GM12865 (cell line): ENCODE measurements at regions not wholly inside any gene's neighbourhood (a gene's known extent, or its start where the extent isn't known, plus 50 kb on each side); places are given as distances from the start of the nearest gene placed in this dataset.

Source experiments
- DNase-seq: peaks from one replicate; pipeline ENCODE4 v3.0.0; 2010; ENCODE audit warnings: low read depth
- H3K4me3 ChIP-seq: 2 replicates; pipeline ENCODE4 v1.5.1; 2011; ENCODE audit warnings: mild to moderate bottlenecking, low read depth, low read length, control low read depth
- TF ChIP-seq, protein P1 (sequence below): IDR thresholded peaks from 2 replicates; pipeline ENCODE4 v1.5.1; 2011; ENCODE audit warnings: low read length, control low read depth, low read depth, inconsistent platforms; ENCODE audit not compliant: insufficient read depth; ENCODE audit errors: missing control alignments

DNA sequence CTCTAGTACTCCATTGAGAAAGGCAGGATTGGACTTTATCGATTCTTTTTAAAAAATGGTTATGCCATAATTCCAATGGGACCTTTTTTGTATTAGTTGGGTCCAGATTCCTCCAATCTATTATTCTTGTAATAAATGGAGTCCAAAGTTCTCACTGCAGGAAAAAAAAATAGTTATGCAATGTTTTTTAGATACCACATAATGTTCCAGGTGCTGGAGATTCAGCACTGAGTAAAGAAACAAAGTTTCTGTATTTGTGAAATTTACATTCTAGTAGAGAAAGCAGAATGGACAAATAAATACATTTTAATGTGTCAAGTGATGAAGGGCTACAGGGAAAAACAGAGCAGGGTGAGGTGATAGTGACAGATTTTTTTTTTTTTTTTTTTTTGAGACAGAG lies 78.5 kb upstream of the MYCN start:
- H3K4me3 ChIP-seq, result no peak overlapping the region

DNA sequence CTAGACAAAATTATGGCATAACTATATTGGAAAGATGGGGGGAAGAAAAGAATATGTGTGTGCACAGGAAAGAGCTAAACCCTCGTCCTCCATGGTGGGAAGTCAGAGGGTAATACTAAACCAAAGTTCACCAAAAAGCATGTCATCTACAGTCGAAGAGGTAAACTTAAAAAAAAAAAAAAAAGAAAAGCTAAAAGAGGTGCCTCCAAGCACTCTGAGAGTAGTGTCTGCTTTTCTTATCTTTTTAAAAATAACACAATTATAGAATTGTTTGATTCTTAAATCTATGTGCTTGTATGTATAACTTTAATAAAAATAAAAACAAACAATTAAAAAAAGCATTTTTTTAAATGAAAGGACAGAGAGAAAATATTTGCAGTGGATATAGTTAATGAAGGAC lies 77.3 kb upstream of the MYCN start:
- TF ChIP-seq, protein P1, sequence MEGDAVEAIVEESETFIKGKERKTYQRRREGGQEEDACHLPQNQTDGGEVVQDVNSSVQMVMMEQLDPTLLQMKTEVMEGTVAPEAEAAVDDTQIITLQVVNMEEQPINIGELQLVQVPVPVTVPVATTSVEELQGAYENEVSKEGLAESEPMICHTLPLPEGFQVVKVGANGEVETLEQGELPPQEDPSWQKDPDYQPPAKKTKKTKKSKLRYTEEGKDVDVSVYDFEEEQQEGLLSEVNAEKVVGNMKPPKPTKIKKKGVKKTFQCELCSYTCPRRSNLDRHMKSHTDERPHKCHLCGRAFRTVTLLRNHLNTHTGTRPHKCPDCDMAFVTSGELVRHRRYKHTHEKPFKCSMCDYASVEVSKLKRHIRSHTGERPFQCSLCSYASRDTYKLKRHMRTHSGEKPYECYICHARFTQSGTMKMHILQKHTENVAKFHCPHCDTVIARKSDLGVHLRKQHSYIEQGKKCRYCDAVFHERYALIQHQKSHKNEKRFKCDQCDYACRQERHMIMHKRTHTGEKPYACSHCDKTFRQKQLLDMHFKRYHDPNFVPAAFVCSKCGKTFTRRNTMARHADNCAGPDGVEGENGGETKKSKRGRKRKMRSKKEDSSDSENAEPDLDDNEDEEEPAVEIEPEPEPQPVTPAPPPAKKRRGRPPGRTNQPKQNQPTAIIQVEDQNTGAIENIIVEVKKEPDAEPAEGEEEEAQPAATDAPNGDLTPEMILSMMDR, result no peak
- H3K4me3 ChIP-seq, result no peak overlapping the region
- no peak for DNase-seq

More for the DNA sequence above, 78.5 kb upstream of the MYCN start:
- no peak for DNase-seq
- TF ChIP-seq, protein P1, result no peak

DNA sequence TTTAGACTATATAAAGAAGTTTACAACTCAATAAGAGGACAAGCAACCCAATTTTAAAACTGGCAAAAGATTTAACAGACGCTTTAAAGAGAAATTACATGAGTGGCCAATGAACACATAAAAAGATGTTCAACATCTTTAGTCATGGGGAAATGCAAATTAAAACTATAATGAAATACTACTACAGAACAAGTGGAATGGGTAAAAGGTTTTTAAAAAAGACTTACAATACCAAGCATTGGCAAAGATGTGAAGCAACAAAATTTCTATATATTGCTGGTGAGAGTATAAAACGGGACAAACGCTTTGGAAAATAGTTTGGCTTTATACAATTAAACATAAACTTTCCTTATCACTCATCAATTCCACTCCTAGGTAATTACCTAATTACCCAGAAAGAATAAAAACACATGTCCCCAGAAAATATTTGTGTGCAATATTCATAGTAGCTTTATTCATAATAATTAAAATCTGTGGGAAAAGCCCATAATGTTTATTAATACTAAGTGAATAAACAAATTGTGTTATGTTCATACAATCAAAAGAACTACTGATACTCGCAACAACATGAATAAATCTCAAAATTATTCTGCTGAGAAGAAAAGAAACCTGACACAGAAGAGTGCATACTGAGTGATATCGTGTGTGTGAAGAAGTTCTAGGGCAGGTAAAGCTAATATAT lies 76.7 kb upstream of the MYCN start:
- TF ChIP-seq, protein P1, result no peak
- no peak overlapping the region for H3K4me3 ChIP-seq
- DNase-seq, result no peak

DNA sequence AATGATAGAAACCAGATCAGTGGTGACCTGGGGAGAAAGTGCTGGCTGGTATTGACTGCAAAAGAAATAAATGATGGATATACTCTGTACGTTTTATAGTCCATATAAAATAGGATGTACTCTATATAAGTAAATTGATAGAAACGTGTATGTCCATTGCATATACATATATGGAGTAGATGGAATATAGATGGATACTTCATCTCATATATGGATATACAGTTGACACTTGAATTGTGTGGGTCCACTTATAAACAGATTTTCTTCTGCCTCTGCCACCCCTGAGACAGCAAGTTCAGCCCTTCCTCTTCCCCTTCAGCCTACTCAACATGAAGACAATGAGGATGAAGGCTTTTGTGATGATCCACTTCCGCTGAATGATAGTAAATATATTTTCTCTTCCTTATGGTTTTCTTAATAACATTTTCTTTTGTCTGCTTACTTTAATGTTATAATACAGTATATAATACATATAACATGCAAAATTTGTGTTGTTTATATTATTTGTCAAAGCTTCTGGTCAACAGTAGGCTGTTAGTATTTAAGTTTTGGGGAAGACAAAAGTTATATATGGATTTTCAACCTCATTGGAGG lies 76.1 kb upstream of the MYCN start:
- TF ChIP-seq, protein P1, result no peak
- DNase-seq, result no peak
- no peak overlapping the region for H3K4me3 ChIP-seq

DNA sequence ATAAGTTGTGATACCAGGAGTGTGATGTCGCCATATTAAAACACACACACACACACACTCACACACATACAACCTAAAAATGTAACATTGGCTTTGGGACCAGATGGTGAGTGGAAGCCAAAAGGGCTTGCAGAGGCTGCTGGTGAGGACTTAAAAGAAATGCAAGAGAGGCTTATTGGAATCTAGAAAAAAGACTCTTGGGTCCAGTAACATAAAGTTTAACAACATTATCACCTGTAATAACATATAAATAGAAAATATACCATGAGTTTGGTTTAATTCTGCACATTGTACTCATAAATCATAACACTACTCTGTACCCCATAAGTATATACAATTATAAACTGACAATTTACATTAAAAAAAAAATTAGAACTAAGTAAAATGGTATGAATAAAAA lies 74.4 kb upstream of the MYCN start:
- no peak overlapping the region for H3K4me3 ChIP-seq
- TF ChIP-seq, protein P1, result no peak
- no peak for DNase-seq

DNA sequence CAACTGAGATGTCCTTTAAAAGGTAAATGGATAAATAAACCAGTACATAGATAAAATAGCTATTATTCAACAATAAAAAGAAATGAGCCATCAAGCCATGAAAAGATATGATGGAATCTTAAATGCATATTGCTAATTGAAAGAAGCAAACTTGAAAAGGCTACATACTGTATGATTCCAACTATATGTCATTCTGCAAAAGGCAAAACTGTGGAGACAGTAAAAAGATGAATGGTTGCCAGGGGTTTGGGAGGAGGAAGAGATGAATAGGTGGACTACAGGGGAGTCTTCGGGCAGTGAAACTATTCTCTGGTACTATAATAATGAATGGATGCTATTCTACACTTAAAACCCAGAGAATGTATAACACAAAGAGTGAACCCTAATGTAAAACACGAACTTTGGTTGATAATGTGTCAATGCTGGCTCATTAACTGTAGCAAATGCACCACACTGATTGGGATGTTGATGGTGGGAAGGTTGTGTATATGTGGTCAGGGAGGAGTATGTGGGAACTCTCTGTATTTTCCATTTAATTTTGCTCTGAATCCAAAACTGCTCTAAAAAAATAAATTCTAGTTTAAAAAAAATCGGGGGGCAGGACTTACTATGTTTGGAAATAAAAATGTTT lies 73.7 kb upstream of the MYCN start:
- TF ChIP-seq, protein P1, result no peak
- DNase-seq, result no peak
- H3K4me3 ChIP-seq, result no peak overlapping the region
